ENCODE measurements at regions not wholly inside any gene's neighbourhood (a gene's known extent, or its start where the extent isn't known, plus 50 kb on each side); places are given as distances from the start of the nearest gene placed in this dataset.

GRCh38 chr6:104563306-104563705 is 296.4 kb downstream of the HACE1 start:
- TF ChIP-seq EP300 (IDR thresholded peaks at IDR 0.05) = no peak
- TF ChIP-seq, protein P1, sequence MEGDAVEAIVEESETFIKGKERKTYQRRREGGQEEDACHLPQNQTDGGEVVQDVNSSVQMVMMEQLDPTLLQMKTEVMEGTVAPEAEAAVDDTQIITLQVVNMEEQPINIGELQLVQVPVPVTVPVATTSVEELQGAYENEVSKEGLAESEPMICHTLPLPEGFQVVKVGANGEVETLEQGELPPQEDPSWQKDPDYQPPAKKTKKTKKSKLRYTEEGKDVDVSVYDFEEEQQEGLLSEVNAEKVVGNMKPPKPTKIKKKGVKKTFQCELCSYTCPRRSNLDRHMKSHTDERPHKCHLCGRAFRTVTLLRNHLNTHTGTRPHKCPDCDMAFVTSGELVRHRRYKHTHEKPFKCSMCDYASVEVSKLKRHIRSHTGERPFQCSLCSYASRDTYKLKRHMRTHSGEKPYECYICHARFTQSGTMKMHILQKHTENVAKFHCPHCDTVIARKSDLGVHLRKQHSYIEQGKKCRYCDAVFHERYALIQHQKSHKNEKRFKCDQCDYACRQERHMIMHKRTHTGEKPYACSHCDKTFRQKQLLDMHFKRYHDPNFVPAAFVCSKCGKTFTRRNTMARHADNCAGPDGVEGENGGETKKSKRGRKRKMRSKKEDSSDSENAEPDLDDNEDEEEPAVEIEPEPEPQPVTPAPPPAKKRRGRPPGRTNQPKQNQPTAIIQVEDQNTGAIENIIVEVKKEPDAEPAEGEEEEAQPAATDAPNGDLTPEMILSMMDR (IDR thresholded peaks at IDR 0.05) = no peak
- TF ChIP-seq POLR2A (IDR thresholded peaks at IDR 0.05) = no peak

Measured in tibial nerve (tissue), 4 donors.